Right hindlimb (tissue), 1 donor: ENCODE measurements at regions not wholly inside any gene's neighbourhood (a gene's known extent, or its start where the extent isn't known, plus 50 kb on each side); places are given as distances from the start of the nearest gene placed in this dataset.
"Not testable (repeated sequence)": the region's sequence is repeated elsewhere in the genome, so short reads cannot be mapped to it uniquely, and the experiment has no call there.

Experiments
- DNase-seq: peaks from one replicate; pipeline ENCODE4 v3.0.0-alpha.2; 2018

DNA sequence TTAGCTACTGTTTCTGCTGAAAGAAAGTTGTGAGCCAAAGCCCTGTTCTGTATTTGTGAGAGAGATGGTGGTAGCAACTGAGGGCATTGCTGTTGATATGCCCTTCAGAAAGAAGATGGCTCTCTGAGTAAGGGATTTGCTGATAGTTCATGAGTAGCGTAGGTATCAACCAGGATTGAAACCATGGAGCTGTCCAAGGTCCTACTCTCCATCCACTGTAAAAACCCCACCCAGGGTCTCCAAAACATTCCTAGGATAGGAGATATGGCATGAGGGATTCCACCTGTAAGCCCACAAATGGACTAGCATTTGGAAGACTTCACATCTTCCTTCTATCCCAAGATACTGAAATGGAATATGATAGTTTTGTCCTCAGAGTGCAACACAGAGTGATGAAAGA, 277.1 kb upstream of the PRKX start:
- no peak for DNase-seq

DNA sequence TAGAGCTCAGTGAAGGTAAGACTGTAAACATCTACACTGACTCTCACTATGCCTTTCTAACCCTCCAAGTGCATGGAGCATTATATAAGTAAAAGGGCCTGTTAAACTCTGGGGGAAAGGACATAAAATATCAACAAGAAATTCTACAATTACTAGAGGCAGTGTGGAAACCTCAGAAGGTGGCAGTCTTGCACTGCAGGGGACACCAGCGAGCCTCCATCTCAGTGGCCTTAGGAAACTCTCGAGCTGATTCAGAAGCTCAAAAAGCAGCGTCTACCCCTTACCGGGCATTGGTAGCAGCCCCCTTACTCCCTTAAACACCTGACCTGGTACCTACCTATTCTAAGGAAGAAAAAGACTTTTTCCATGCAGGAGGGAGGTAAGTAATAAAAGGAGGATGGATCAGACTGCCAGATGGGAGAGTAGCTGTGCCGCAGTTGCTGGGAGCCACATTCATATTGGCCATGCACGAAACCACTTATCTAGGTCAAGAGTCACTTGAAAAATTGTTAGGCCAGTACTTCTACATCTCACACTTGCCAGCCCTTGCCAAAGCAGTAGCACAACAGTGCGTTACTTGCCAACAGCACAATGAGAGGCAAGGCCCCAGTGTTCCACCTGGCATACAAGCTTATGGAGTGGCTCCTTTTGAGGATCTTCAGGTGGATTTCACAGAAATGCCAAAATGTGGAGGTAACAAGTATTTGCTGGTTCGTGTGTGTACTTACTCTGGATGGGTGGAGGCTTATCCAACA, 258.8 kb upstream of the PRKX start:
- not testable (repeated sequence) for DNase-seq

DNA sequence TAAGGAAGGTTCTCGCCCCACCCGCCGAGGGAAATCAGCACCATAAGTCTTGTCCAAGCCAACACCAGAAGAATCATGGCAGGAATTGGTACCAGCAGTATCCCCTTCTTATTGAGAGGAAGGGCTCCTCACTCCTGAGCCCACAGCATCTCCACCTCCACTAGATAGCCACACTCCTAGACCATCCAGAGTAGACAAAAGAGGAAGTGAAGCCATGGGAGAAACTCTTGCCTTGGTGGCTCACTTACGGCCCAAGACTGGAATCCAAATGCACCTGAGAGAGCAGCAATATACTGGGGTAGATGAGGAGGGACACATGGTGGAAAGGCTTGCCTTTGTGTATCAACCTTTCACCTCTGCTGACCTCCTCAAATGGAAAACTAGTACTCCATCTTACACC, 255.3 kb upstream of the PRKX start:
- DNase-seq, result no peak

GRCh38 chrX:3963980-3964379, 250.5 kb upstream of the PRKX start:
- DNase-seq, result no peak

DNA sequence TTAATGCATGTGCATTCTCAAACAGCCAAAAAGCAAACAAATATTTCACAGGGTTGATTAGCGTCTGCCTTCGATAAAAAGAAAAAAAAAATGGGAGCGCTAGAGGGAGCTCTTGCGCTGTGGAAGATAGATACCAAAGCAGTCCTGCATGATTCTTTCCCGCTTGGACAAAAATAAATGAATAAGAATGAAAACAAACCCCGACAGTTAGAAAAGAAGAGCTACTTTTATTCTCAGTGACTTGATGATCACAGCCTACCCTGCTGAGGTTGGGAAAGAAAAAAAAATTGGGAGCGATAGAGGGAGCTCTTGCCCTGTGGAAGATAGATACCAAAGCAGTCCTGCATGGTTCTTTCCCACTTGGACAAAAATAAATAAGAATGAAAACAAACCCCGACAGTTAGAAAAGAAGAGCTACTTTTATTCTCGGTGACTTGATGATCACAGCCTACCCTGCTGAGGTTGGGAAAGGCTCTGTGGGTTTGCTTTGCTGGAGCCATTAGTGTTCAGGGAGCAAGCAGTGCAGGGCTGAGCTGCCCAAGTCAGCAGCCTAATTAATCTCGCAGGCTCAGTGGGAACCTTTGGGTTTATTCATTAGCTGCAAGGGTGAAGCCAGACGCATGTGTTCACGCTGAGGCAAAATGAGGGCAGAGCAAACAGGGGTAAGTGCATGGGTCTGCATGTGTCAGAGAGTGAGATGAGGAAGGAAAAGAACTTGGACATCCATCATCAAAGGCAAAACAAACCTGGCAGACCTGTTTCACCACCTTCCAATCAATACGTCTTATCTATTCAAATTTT, 249.3 kb upstream of the PRKX start:
- no peak for DNase-seq

GRCh38 chrX:3960952-3961351, 247.5 kb upstream of the PRKX start:
- DNase-seq, result no peak

DNA sequence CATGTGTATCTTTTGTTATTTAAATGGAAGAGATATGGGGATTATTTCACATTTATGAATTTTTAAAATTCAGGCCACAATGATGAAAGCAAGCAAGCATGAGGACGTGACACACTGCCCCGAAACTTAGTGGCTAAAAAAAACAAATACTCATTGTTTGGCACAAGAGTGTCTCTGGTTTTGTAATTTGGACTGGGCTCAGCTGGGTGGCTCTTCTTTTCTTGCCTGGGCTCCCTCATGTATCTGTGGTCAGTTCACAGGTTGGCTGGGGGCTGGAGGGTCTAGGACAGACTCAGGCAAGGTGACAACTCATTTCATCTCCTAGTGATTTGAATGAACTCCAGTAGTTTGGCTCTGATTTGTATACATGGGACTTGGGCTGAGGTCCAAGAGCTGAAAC, 238.4 kb upstream of the PRKX start:
- no peak for DNase-seq

DNA sequence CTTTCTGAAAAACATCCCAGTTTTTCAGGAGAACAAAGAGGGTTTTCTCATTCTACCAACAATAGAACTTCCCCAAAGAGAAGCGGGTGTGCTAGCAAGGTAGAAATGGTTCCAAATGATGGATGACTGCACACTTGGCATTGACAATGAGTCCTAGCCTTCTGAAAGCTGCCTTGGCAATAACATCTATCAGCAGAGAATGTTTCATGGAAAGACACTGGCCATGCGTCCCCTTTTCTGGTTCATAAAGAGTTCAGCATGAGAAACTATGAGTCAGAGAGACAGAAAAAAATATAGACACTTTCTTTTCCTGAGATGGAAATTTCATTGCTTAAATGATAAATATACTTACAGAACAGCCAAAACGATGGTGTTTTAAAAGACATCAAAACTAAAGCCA, 236.9 kb upstream of the PRKX start:
- DNase-seq, result peak; percentile 15

GRCh38 chrX:3943965-3944364, 230.5 kb upstream of the PRKX start:
- DNase-seq, result no peak

GRCh38 chrX:3940000-3940610, 226.7 kb upstream of the PRKX start:
- DNase-seq, result no peak

DNA sequence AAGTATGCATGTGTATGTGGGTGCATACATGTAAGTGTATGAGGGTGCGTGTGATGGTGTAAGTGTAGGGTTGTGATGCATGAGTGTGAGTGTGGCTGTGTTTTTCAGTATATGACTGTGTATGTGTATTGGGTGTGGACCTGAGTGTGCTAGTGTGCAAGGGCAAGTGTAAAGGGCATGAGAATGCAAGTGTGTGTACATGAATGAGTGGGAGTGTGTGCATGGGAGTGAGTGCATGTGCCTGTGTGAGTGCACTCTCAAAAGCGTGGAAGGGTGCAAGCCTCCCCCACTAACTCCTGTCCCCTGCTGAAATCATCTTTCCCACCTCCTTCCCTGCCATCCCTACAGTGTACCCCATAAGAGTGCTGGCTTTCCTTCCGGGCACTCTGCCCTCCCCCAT, 225.1 kb upstream of the PRKX start:
- no peak for DNase-seq

DNA sequence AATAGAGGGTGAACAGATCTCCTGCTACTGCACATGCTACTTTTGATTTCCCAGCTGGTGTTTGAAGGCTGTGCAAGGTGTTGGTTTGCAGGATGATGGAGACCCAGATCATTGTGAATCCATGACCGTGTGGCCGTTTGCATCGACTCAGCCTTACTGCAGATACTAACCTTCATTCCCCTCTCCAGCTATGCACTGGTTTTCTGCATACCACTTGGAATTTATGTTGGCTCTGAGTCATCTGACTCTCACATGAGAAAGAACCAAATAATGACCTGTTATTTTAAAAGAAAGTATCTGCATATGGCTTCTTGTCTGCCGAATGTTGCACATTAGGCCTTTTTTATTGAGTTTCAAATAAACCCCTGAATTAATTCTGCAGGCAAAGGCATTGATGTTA, 221.7 kb upstream of the PRKX start:
- DNase-seq, result not testable (repeated sequence)

GRCh38 chrX:3920424-3921017, 207.1 kb upstream of the PRKX start:
- not testable (repeated sequence) for DNase-seq

DNA sequence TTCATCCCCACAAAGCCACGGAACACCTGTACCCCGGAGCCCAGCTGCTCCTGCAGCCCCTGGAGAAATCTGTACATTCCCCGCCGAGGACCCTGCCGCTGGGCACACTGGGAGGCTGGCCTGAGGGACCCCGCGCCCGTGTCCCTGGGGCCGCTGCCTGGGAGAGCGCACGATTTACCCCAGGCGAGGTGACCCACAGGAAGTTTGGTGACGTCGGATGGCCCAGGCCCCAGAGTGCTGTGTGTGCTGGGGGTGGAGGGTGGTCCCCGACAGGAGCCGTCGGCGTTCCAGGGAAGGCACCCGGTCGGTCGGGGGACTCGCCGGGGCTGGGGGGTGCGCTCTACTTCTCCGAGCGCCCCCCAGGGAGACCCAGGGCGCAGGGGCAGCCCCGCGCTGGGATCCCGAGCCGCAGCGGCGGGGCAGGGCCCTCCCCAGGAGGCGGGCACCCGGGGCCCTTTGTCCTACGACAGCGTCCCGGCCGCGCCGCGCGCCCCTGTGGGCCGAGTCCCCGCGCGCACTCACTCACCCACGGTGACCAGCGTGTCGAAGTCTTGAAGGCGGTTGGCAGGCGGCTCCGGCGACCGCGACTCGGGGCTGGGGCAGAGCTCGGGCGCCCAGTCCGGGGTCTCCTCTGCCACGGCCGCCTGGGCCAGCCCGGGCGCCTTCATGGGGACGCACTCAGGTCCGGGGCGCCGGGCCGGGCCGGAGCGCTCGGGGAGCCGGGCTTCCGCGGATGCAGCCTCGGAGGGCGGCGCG, 206.4 kb upstream of the PRKX start:
- DNase-seq, result not testable (repeated sequence)

- not testable (repeated sequence) for DNase-seq
Measured at GRCh38 chrX:3914813-3915212, 201.4 kb upstream of the PRKX start.

DNA sequence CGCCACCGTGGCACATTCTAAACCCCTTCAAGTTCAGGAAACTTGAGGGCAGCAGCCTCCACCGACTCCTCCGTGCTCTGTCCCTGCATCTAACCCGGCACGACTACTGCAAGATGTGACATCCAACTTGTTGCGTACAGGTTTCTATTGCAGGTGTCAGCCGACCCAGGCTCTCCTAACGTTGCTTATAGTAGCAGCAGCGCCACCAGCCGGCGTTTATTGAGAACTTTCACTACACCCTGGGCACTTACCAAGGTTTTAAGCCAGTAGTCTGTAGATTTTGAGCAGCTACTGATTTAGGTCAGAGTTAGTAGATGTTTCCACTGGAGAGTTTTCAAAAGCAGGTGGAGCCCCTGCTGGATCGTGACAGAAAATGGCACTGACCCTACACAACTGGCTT, 200.6 kb upstream of the PRKX start:
- DNase-seq, result not testable (repeated sequence)

GRCh38 chrX:3911012-3911411, 197.6 kb upstream of the PRKX start:
- not testable (repeated sequence) for DNase-seq

- DNase-seq, result not testable (repeated sequence)
Measured at GRCh38 chrX:3910611-3911010, 197.2 kb upstream of the PRKX start.

GRCh38 chrX:3905522-3906258, 192.2 kb upstream of the PRKX start:
- DNase-seq, result not testable (repeated sequence)

GRCh38 chrX:3902222-3902621, 188.8 kb upstream of the PRKX start:
- DNase-seq, result not testable (repeated sequence)

DNA sequence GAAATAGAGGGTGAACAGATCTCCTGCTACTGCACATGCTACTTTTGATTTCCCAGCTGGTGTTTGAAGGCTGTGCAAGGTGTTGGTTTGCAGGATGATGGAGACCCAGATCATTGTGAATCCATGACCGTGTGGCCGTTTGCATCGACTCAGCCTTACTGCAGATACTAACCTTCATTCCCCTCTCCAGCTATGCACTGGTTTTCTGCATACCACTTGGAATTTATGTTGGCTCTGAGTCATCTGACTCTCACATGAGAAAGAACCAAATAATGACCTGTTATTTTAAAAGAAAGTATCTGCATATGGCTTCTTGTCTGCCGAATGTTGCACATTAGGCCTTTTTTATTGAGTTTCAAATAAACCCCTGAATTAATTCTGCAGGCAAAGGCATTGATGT, 183.3 kb upstream of the PRKX start:
- not testable (repeated sequence) for DNase-seq

DNA sequence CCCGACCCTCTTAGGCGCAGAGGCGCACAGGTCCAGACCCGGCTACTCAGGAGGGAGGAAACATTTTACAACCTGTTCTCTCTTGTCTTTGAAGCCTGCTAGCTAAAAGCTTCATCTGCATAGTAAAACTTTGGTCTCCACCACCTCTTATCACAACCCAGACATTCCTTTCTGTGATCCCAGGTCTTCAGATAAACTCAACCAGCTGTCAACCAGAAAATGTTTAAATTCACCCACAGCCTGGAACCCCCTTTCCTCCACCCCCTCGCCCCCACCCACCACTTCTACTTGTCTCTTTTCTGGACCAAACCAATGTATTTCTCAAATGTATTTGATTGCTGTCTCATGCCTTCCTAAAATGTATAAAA, 169.1 kb upstream of the PRKX start:
- not testable (repeated sequence) for DNase-seq
